ENCODE measurements at regions not wholly inside any gene's neighbourhood (a gene's known extent, or its start where the extent isn't known, plus 50 kb on each side); places are given as distances from the start of the nearest gene placed in this dataset.

DNA sequence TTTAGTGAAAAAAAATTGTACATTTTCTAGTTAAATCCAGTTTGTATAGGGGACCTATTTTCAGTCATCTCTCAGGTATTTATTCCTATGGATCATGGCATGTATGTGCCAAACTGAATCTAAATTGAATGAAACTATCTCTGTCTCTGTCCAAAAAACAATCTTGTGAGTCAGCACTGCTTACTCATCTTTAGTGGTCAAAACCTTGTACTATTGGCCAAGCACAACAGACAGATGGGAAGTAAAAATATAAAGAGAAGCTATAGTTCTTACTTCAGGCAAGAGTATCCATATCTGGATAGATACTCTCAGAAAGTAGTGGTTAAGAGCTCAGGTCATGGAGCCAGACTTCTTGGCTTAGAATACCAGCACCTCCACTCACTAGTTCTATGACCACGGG lies 76.0 kb upstream of the KLHL14 start:
- Histone ChIP-seq H3K4me3 (replicated peaks in 1 of 2; ENCODE audit: low read depth in 1 of 2, low read length in 2 of 2) (no peak overlapping the region), H2AFZ (ENCODE audit: low read depth, low read length, poor library complexity, severe bottlenecking) (no peak overlapping the region), H3K9me2 (ENCODE audit: insufficient read depth) (no peaks in the 10 kb centered on the region), H3K4me2 (ENCODE audit: low read length) (no peak overlapping the region), H3K9ac (ENCODE audit: low read length) (no peak overlapping the region), H3K27ac (ENCODE audit: low read depth, low read length) (no peak overlapping the region), H3K36me3 (ENCODE audit: control insufficient read depth in 1 of 2, insufficient read depth in 2 of 2, low read length in 2 of 2) (no peaks in the 10 kb centered on the region), H3K27me3 (ENCODE audit: insufficient read depth, low read length) (no peaks in the 10 kb centered on the region), H3K4me1 (ENCODE audit: control insufficient read depth in 1 of 2, insufficient read depth in 2 of 2, low read length in 2 of 2) (no peaks in the 10 kb centered on the region), H3K9me3 (ENCODE audit: control insufficient read depth in 1 of 2, insufficient read depth in 1 of 2, low read depth in 1 of 2, low read length in 2 of 2) (no peaks in the 10 kb centered on the region), H3K79me2 (ENCODE audit: insufficient read depth, low read length) (no peaks in the 10 kb centered on the region), H4K20me1 (ENCODE audit: insufficient read depth) (no peaks in the 10 kb centered on the region)
- BruUV-seq (replicated peaks) = no TSS peak
- TF ChIP-seq YY1 (IDR thresholded peaks at IDR 0.05; ENCODE audit: extremely low read depth, insufficient replicate concordance, low read depth, low read length) (no peak), POLR2AphosphoS5 (IDR thresholded peaks at IDR 0.05; ENCODE audit: low read depth, low read length) (no peak), SRF (IDR thresholded peaks at IDR 0.05; ENCODE audit: low read depth) (no peak), EZH2phosphoT487 (IDR thresholded peaks at IDR 0.05; ENCODE audit: borderline replicate concordance) (no peak), SIN3A (IDR thresholded peaks at IDR 0.05; ENCODE audit: low read depth) (no peak), JUND (IDR thresholded peaks at IDR 0.05) (no peak)
- TF ChIP-seq, protein P1, sequence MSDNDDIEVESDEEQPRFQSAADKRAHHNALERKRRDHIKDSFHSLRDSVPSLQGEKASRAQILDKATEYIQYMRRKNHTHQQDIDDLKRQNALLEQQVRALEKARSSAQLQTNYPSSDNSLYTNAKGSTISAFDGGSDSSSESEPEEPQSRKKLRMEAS (IDR thresholded peaks at IDR 0.05) = no peak
- no peak for DNase-seq (ENCODE audit: low read depth, low spot score)
- ChIA-PET RAD21 (ENCODE audit: low non-redundant PET in 1 of 2, low total read pairs in 2 of 2, uncharacterized antibody in 2 of 2, unreplicated experiment in 2 of 2) (no interaction called here), POLR2A (no interaction called here), CTCF (no interaction called here)
- no peak for ATAC-seq
- intact Hi-C loops (cut with micrococcal nuclease) = no loop called here

DNA sequence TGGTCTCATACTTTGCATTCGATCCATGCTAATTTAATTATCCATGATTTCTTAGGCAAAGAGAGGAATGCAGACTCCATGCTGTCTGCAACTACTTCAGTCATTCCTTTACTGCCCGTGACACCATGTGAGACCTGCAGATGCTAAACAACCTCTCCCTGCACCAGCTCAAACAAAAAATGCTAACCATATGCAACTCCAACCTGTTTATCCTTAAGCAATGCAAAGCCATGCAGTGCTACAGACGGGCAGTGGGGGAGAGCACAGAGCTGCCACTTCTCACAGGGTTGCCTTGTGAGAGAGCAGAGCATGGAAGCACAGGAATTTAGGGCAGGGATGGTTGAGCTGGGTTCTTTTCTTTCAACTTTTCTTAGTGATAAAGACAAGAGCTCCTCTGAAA lies 74.9 kb upstream of the KLHL14 start:
- CTCF ChIA-PET = no interaction called here
- POLR2A ChIA-PET = no interaction called here

More for the DNA sequence above, 74.9 kb upstream of the KLHL14 start:
- TF ChIP-seq TCF7L2 (IDR thresholded peaks at IDR 0.05; ENCODE audit: borderline replicate concordance, extremely low read depth, insufficient read depth, insufficient read length) = no peak
- TF ChIP-seq ZNF274 (IDR thresholded peaks at IDR 0.05; ENCODE audit: low read depth, low read length) = no peak
- TF ChIP-seq EGR1 (IDR thresholded peaks at IDR 0.05; ENCODE audit: low read depth) = no peak
- TF ChIP-seq, protein P2, sequence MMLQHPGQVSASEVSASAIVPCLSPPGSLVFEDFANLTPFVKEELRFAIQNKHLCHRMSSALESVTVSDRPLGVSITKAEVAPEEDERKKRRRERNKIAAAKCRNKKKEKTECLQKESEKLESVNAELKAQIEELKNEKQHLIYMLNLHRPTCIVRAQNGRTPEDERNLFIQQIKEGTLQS (IDR thresholded peaks at IDR 0.05) = no peak
- no peak for TF ChIP-seq YY1 (IDR thresholded peaks at IDR 0.05; ENCODE audit: extremely low read depth, insufficient replicate concordance, low read depth, low read length)
- TF ChIP-seq ZFX (IDR thresholded peaks at IDR 0.05) = no peak
- TF ChIP-seq SIN3A (IDR thresholded peaks at IDR 0.05; ENCODE audit: low read depth) = no peak
- no peak for TF ChIP-seq SRF (IDR thresholded peaks at IDR 0.05; ENCODE audit: low read depth)
- TF ChIP-seq FOSL1 (IDR thresholded peaks at IDR 0.05; ENCODE audit: low read depth) = no peak
- TF ChIP-seq EZH2 (IDR thresholded peaks at IDR 0.05) = no peak
- no peak for TF ChIP-seq RAD21 (IDR thresholded peaks at IDR 0.05; ENCODE audit: low read depth)
- RAD21 ChIA-PET (ENCODE audit: low non-redundant PET in 1 of 2, low total read pairs in 2 of 2, uncharacterized antibody in 2 of 2, unreplicated experiment in 2 of 2) = no interaction called here
- H3K9ac ChIP-seq (ENCODE audit: low read length) = no peak overlapping the region
- H2AFZ ChIP-seq (ENCODE audit: low read depth, low read length, poor library complexity, severe bottlenecking) = no peak overlapping the region
- no peak for DNase-seq (ENCODE audit: low read depth, low spot score)
- no peaks in the 10 kb centered on the region for H3K4me1 ChIP-seq (ENCODE audit: control insufficient read depth in 1 of 2, insufficient read depth in 2 of 2, low read length in 2 of 2)
- no peaks in the 10 kb centered on the region for H3K27me3 ChIP-seq (ENCODE audit: insufficient read depth, low read length)
- ATAC-seq = no peak
- H3K9me2 ChIP-seq (ENCODE audit: insufficient read depth) = no peaks in the 10 kb centered on the region
- no peak overlapping the region for H3K4me3 ChIP-seq (replicated peaks in 1 of 2; ENCODE audit: low read depth in 1 of 2, low read length in 2 of 2)
- no peak overlapping the region for H3K27ac ChIP-seq (ENCODE audit: low read depth, low read length)
- no peak overlapping the region for H3K4me2 ChIP-seq (ENCODE audit: low read length)
- no peaks in the 10 kb centered on the region for H3K36me3 ChIP-seq (ENCODE audit: control insufficient read depth in 1 of 2, insufficient read depth in 2 of 2, low read length in 2 of 2)
- H3K79me2 ChIP-seq (ENCODE audit: insufficient read depth, low read length) = no peaks in the 10 kb centered on the region
- intact Hi-C loops (cut with micrococcal nuclease) = no loop called here
- no peaks in the 10 kb centered on the region; a peak in 1 of 4 replicates for H3K9me3 ChIP-seq (ENCODE audit: control insufficient read depth in 1 of 2, insufficient read depth in 1 of 2, low read depth in 1 of 2, low read length in 2 of 2)
- BruUV-seq (replicated peaks) = no TSS peak
- no peaks in the 10 kb centered on the region for H4K20me1 ChIP-seq (ENCODE audit: insufficient read depth)
